H1 (cell line): ENCODE measurements at regions not wholly inside any gene's neighbourhood (a gene's known extent, or its start where the extent isn't known, plus 50 kb on each side); places are given as distances from the start of the nearest gene placed in this dataset.
A peak's percentile ranks its signal among the peaks of the same experiment; 100 is the strongest.

Experiments
- CTCF ChIA-PET: fragments of 300-600 bp; sonication (Branson Sonifier 250); formaldehyde crosslinking; loops from one replicate; lab custom pipeline; 2021; ENCODE audit not compliant: partially characterized antibody; lab: Charles Lee
- POLR2A ChIA-PET: fragments of 300-600 bp; sonication (Branson Sonifier 250); formaldehyde crosslinking; loops from one replicate; lab custom pipeline; 2021; ENCODE audit warnings: inconsistent platforms; ENCODE audit not compliant: partially characterized antibody; lab: Charles Lee
- DNase-seq, 2 experiments: peaks; one replicate each; pipeline versions ENCODE4 v3.0.0 to v3.0.0-alpha.2; 2010 to 2022; ENCODE audit warnings: low spot score in 2 of 2, low read depth in 1 of 2, mixed read lengths in 1 of 2
- FAIRE-seq: peaks from 2 replicates; lab custom pipeline; 2011; peaks lifted over from hg19 to GRCh38; lab: Jason Lieb, UNC
- H2AFZ ChIP-seq: 2 replicates; pipeline ENCODE4 v1.8.1; 2012; ENCODE audit warnings: low read length, inconsistent platforms
- H2AK5ac ChIP-seq: 2 replicates; pipeline ENCODE4 v1.6.1; 2013; ENCODE audit warnings: low read depth, low read length
- H2BK120ac ChIP-seq: replicated peaks from 2 replicates; pipeline ENCODE3; 2013; ENCODE audit warnings: low read depth, low read length, inconsistent platforms
- H2BK12ac ChIP-seq: 2 replicates; pipeline ENCODE4 v1.6.1; 2013; ENCODE audit warnings: low read depth, low read length
- H2BK15ac ChIP-seq: 2 replicates; pipeline ENCODE4 v1.6.1; 2013; ENCODE audit warnings: low read length
- H2BK20ac ChIP-seq: 2 replicates; pipeline ENCODE4 v1.6.1; 2013; ENCODE audit warnings: low read length
- H2BK5ac ChIP-seq: 2 replicates; pipeline ENCODE4 v1.6.1; 2013; ENCODE audit warnings: low read depth, low read length
- H3K14ac ChIP-seq: 2 replicates; pipeline ENCODE4 v1.6.1; 2013; ENCODE audit warnings: inconsistent platforms; ENCODE audit not compliant: insufficient read length
- H3K18ac ChIP-seq: 2 replicates; pipeline ENCODE4 v1.6.1; 2013; ENCODE audit warnings: low read length; ENCODE audit errors: extremely low read depth
- H3K23ac ChIP-seq: 2 replicates; pipeline ENCODE4 v1.6.1; 2013; ENCODE audit warnings: inconsistent platforms; ENCODE audit not compliant: insufficient read length
- H3K23me2 ChIP-seq: 2 replicates; pipeline ENCODE4 v1.6.1; 2013; ENCODE audit warnings: low read depth, low read length
- H3K27ac ChIP-seq: 2 replicates; pipeline ENCODE4 v1.6.1; 2011; ENCODE audit warnings: low read depth, low read length, inconsistent platforms
- H3K27me3 ChIP-seq, 4 experiments: replicated peaks in 1 of 4; 1 replicate in 1 of 4; 2 replicates in 3 of 4; pipeline versions ENCODE4 v1.6.1 to v1.8.1; 2011 to 2013; ENCODE audit warnings: low read length in 3 of 4, mild to moderate bottlenecking in 3 of 4, inconsistent platforms in 2 of 4, mixed read lengths in 2 of 4, moderate library complexity in 1 of 4; ENCODE audit not compliant: control insufficient read depth in 3 of 4, insufficient read depth in 3 of 4; ENCODE audit errors: extremely low read depth in 1 of 4
- H3K36me3 ChIP-seq, 4 experiments: 2 replicates each; pipeline versions ENCODE4 v1.6.1 to v1.8.1; 2011 to 2013; ENCODE audit warnings: mild to moderate bottlenecking in 4 of 4, low read length in 3 of 4, moderate library complexity in 2 of 4, control low read depth in 1 of 4, inconsistent platforms in 1 of 4; ENCODE audit not compliant: insufficient read depth in 4 of 4, control insufficient read depth in 2 of 4
- H3K4ac ChIP-seq: replicated peaks from 2 replicates; pipeline ENCODE3; 2013; ENCODE audit warnings: low read length, low read depth, mixed read lengths, inconsistent platforms; ENCODE audit not compliant: insufficient read length
- H3K4me1 ChIP-seq, 4 experiments: replicated peaks in 1 of 4; 1 replicate in 1 of 4; 2 replicates in 3 of 4; pipeline versions ENCODE4 v1.6.1 to v1.8.1; 2011 to 2013; ENCODE audit warnings: low read length in 3 of 4, inconsistent platforms in 2 of 4, mixed read lengths in 1 of 4; ENCODE audit not compliant: insufficient read depth in 4 of 4, control insufficient read depth in 3 of 4
- H3K4me2 ChIP-seq, 2 experiments: 2 replicates each; pipeline versions ENCODE4 v1.6.1 to v1.8.1; 2011 to 2013; ENCODE audit warnings: low read depth in 2 of 2, low read length in 2 of 2, control low read depth in 1 of 2, inconsistent platforms in 1 of 2, mild to moderate bottlenecking in 1 of 2; ENCODE audit not compliant: insufficient read depth in 1 of 2
- H3K4me3 ChIP-seq, 4 experiments: fragments of 200-600, 300-600 bp in 1 of 4; sonication (generic), shearing (Covaris generic), sonication (Bioruptor Twin) in 1 of 4; 2 replicates each; pipeline versions ENCODE4 v1.5.1 to v1.8.1; 2011 to 2016; ENCODE audit warnings: low read length in 4 of 4, low read depth in 3 of 4, control low read depth in 2 of 4, inconsistent platforms in 2 of 4, mild to moderate bottlenecking in 2 of 4, mixed read lengths in 1 of 4, moderate library complexity in 1 of 4; ENCODE audit not compliant: insufficient read depth in 2 of 4; ENCODE audit errors: extremely low read depth in 1 of 4
- H3K56ac ChIP-seq: replicated peaks from 2 replicates; pipeline ENCODE3; 2013; ENCODE audit warnings: low read depth, mild to moderate bottlenecking, mixed read lengths, low read length, inconsistent platforms; ENCODE audit not compliant: insufficient read length
- H3K79me1 ChIP-seq: 2 replicates; pipeline ENCODE4 v1.6.1; 2013; ENCODE audit warnings: low read depth, low read length, control low read depth
- H3K79me2 ChIP-seq, 2 experiments: 2 replicates each; pipeline versions ENCODE4 v1.6.1 to v1.8.1; 2012 to 2013; ENCODE audit warnings: low read length in 2 of 2, mild to moderate bottlenecking in 2 of 2, inconsistent platforms in 1 of 2; ENCODE audit not compliant: insufficient read depth in 2 of 2, control insufficient read depth in 1 of 2
- H3K9ac ChIP-seq, 4 experiments: replicated peaks in 1 of 4; 1 replicate in 1 of 4; 2 replicates in 3 of 4; pipeline versions ENCODE4 v1.6.1 to v1.8.1; 2011 to 2013; ENCODE audit warnings: low read depth in 3 of 4, low read length in 3 of 4, control low read depth in 2 of 4, mild to moderate bottlenecking in 2 of 4, moderate library complexity in 2 of 4, inconsistent platforms in 1 of 4; ENCODE audit errors: extremely low read depth in 1 of 4
- H3K9me3 ChIP-seq, 2 experiments: 2 replicates each; pipeline versions ENCODE4 v1.6.1 to v1.8.1; 2012 to 2013; ENCODE audit warnings: mild to moderate bottlenecking in 2 of 2, moderate library complexity in 2 of 2, control low read depth in 1 of 2, inconsistent platforms in 1 of 2, low read depth in 1 of 2, low read length in 1 of 2, mixed read lengths in 1 of 2; ENCODE audit not compliant: insufficient read depth in 2 of 2
- H4K20me1 ChIP-seq, 2 experiments: replicated peaks in 1 of 2; 2 replicates each; pipeline versions ENCODE3 to v1.8.1; 2011 to 2013; ENCODE audit warnings: inconsistent platforms in 2 of 2, low read length in 2 of 2, mild to moderate bottlenecking in 1 of 2; ENCODE audit not compliant: insufficient read depth in 2 of 2, control insufficient read depth in 1 of 2
- H4K5ac ChIP-seq: 2 replicates; pipeline ENCODE4 v1.6.1; 2013; ENCODE audit warnings: low read length, low read depth, mixed read lengths, inconsistent platforms; ENCODE audit not compliant: insufficient read length
- H4K8ac ChIP-seq: 2 replicates; pipeline ENCODE4 v1.8.0; 2013; ENCODE audit warnings: mild to moderate bottlenecking, moderate library complexity, low read length, inconsistent platforms; ENCODE audit not compliant: insufficient read depth; ENCODE audit errors: extremely low read depth
- H4K91ac ChIP-seq: replicated peaks from 2 replicates; pipeline ENCODE3; 2013; ENCODE audit warnings: low read length, mixed read lengths, inconsistent platforms; ENCODE audit not compliant: insufficient read length
- BRCA1 ChIP-seq: IDR thresholded peaks from 2 replicates; pipeline ENCODE4 v1.6.1; 2012; ENCODE audit warnings: low read depth, low read length, improper control_type of control experiment
- CHD2 ChIP-seq: IDR thresholded peaks from 2 replicates; pipeline ENCODE4 v1.6.1; 2012; ENCODE audit warnings: low read length, improper control_type of control experiment
- RNF2 ChIP-seq: fragments of 200-900, 300-1000 bp; sonication (generic); IDR thresholded peaks from 2 replicates; pipeline ENCODE4 v1.7.1; 2016; ENCODE audit warnings: borderline replicate concordance, low read depth, mild to moderate bottlenecking, antibody characterized with exemption, low read length; ENCODE audit not compliant: poor library complexity, severe bottlenecking; ENCODE audit errors: missing control alignments
- SP4 ChIP-seq: IDR thresholded peaks from 2 replicates; pipeline ENCODE4 v1.6.1; 2012; ENCODE audit warnings: low read length, inconsistent platforms
- TAF1 ChIP-seq: IDR thresholded peaks from 2 replicates; pipeline ENCODE4 v1.6.1; 2011; ENCODE audit warnings: mild to moderate bottlenecking, low read depth, low read length
- YY1 ChIP-seq: IDR thresholded peaks from 2 replicates; pipeline ENCODE4 v1.6.1; 2011; ENCODE audit warnings: low read depth, mild to moderate bottlenecking, low read length
- WGBS, 2 experiments: shearing (Covaris generic) in 1 of 2; methylation state at CpG; one replicate each; pipeline versions ENCODE4 v1.1.6 to v1.1.7; 2013 to 2015; ENCODE audit warnings: low lambda C conversion rate in 2 of 2, mixed read lengths in 2 of 2, inconsistent platforms in 1 of 2, low coverage in 1 of 2, missing lambda C conversion rate in 1 of 2; ENCODE audit not compliant: insufficient replicate concordance in 2 of 2, insufficient coverage in 1 of 2, insufficient read length in 1 of 2; ENCODE audit errors: extremely low coverage in 1 of 2, missing lambda C conversion rate in 1 of 2; 5-methylcytosine and 5-hydroxymethylcytosine counted together

DNA sequence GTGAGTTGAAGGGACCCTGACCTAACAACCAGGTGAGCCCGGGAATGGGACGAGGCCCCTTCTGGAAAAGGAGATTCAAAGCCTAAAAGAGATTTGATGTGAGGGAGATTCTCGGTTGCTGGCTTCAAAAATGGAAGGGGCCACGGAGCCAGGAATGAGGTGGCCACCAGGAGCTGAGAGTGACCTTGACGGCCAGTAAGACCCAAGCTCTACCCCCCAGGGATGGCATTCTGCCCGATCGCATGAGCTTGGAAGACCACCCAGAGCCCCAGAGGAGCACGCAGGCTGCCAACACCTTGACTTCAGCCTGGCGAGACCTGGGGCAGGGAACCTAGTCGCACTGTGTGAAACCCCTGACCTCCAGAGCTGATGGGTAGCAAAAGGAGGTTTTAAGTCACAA, 163.9 kb downstream of the BMP7 start:
- Histone ChIP-seq H2AK5ac (no peak overlapping the region), H3K9me3 (no peaks in the 10 kb centered on the region), H2BK12ac (no peak overlapping the region), H2BK120ac (no peak overlapping the region), H3K23me2 (no peaks in the 10 kb centered on the region), H2AFZ (no peak overlapping the region), H3K18ac (peak overlapping the region; percentile 32; the same call in 1 of the 2 replicates), H4K5ac (no peak overlapping the region), H3K4me3 (no peak overlapping the region), H3K27me3 (no peaks in the 10 kb centered on the region), H3K56ac (no peak overlapping the region), H3K9ac (no peak overlapping the region), H3K23ac (no peak overlapping the region), H2BK5ac (no peak overlapping the region), H4K20me1 (no peaks in the 10 kb centered on the region), H3K79me2 (no peaks in the 10 kb centered on the region), H3K36me3 (no peaks in the 10 kb centered on the region), H3K79me1 (no peaks in the 10 kb centered on the region), H3K4me1 (no peaks in the 10 kb centered on the region), H4K91ac (no peak overlapping the region), H2BK20ac (no peak overlapping the region), H3K14ac (no peak overlapping the region), H3K4me2 (no peak overlapping the region), H2BK15ac (peak overlapping the region; percentile 46; the same call in 1 of the 2 replicates), H3K27ac (no peak overlapping the region), H4K8ac (no peak overlapping the region; the same call in 1 of the 2 replicates), H3K4ac (no peak overlapping the region)
- ChIA-PET CTCF (interaction anchor here (0.9 to 4.0 kb wide), 10 partner anchors 10 to 244 kb away, joined by 4 to 17 read pairs (median 5); partner anchors contain the start of gene SPO11), POLR2A (interaction anchor here (1.3 kb wide), 1 partner anchor 13 kb away, joined by 3 read pairs; no protein-coding TSS in a partner anchor)
- DNase-seq, result no peak
- TF ChIP-seq SP4 (no peak), TAF1 (no peak), CHD2 (no peak), BRCA1 (no peak), RNF2 (no peak), YY1 (no peak)
- FAIRE-seq, result no peak
- 89% methylated on average over 10 of the region's 10 CpGs; no CpG with 5 or more reads in 1 of the 2 experiments for WGBS, 2 experiments
